ENCODE measurements at regions not wholly inside any gene's neighbourhood (a gene's known extent, or its start where the extent isn't known, plus 50 kb on each side); places are given as distances from the start of the nearest gene placed in this dataset.

GRCh38 chr9:36762958-36763357, 190.3 kb downstream of the MELK start:
- Histone ChIP-seq H3K4me3 (ENCODE audit: control insufficient read depth in 1 of 7, extremely low read depth in 1 of 7, insufficient read depth in 4 of 7, low read depth in 2 of 7, low read length in 6 of 7) (no peak overlapping the region), H3K27me3 (replicated peaks in 2 of 5; ENCODE audit: control insufficient read depth in 4 of 5, insufficient read depth in 5 of 5, low read length in 4 of 5) (peaks cover 0 to 26% (median 7%) of the 10 kb centered on the region in 5 experiments), H3K4me1 (ENCODE audit: control extremely low read depth in 1 of 4, control insufficient read depth in 4 of 4, insufficient read depth in 4 of 4, low read length in 3 of 4) (peaks cover 0 to 13% (median 8%) of the 10 kb centered on the region in 4 experiments), H3K36me3 (ENCODE audit: control insufficient read depth in 4 of 4, insufficient read depth in 4 of 4, low read length in 3 of 4) (no peaks in the 10 kb centered on the region), H3K27ac (ENCODE audit: insufficient read depth in 1 of 2, low read depth in 1 of 2, low read length in 2 of 2, poor library complexity in 1 of 2, severe bottlenecking in 2 of 2) (no peak overlapping the region), H3K9me3 (ENCODE audit: control extremely low read depth in 1 of 5, control insufficient read depth in 4 of 5, insufficient read depth in 2 of 5, low read depth in 1 of 5, low read length in 4 of 5) (no peaks in the 10 kb centered on the region)
- POLR2A ChIA-PET = no interaction called here
- CTCF ChIA-PET = interaction anchor here (0.9 to 1.2 kb wide), 2 partner anchors 10 to 45 kb away, joined by 3 read pairs; no protein-coding TSS in a partner anchor
- WGBS (ENCODE audit: insufficient coverage) = 83% methylated on average over 9 of the region's 10 CpGs
- DNase-seq = no peak

GRCh38 chr9:36763778-36764177, 191.1 kb downstream of the MELK start:
- Histone ChIP-seq H3K36me3 (ENCODE audit: control insufficient read depth in 4 of 4, insufficient read depth in 4 of 4, low read length in 3 of 4) (no peaks in the 10 kb centered on the region), H3K9me3 (ENCODE audit: control extremely low read depth in 1 of 5, control insufficient read depth in 4 of 5, insufficient read depth in 2 of 5, low read depth in 1 of 5, low read length in 4 of 5) (no peaks in the 10 kb centered on the region), H3K27me3 (replicated peaks in 2 of 5; ENCODE audit: control insufficient read depth in 4 of 5, insufficient read depth in 5 of 5, low read length in 4 of 5) (peaks cover 0 to 24% (median 5%) of the 10 kb centered on the region in 5 experiments), H3K4me1 (ENCODE audit: control extremely low read depth in 1 of 4, control insufficient read depth in 4 of 4, insufficient read depth in 4 of 4, low read length in 3 of 4) (peaks cover 0 to 13% (median 8%) of the 10 kb centered on the region in 4 experiments), H3K4me3 (ENCODE audit: control insufficient read depth in 1 of 7, extremely low read depth in 1 of 7, insufficient read depth in 4 of 7, low read depth in 2 of 7, low read length in 6 of 7) (no peak overlapping the region), H3K27ac (ENCODE audit: insufficient read depth in 1 of 2, low read depth in 1 of 2, low read length in 2 of 2, poor library complexity in 1 of 2, severe bottlenecking in 2 of 2) (no peak overlapping the region)
- ChIA-PET CTCF (interaction anchor here (1.2 kb wide), 1 partner anchor 45 kb away, joined by 3 read pairs; no protein-coding TSS in a partner anchor), POLR2A (no interaction called here)
- 98% methylated on average over 4 of the region's 4 CpGs for WGBS (ENCODE audit: insufficient coverage)
- no peak for DNase-seq

GRCh38 chr9:36764364-36765076, 191.8 kb downstream of the MELK start:
- H3K36me3 ChIP-seq (ENCODE audit: control insufficient read depth in 4 of 4, insufficient read depth in 4 of 4, low read length in 3 of 4) = no peaks in the 10 kb centered on the region
- H3K9me3 ChIP-seq (ENCODE audit: control extremely low read depth in 1 of 5, control insufficient read depth in 4 of 5, insufficient read depth in 2 of 5, low read depth in 1 of 5, low read length in 4 of 5) = no peaks in the 10 kb centered on the region
- peaks cover 0 to 13% (median 8%) of the 10 kb centered on the region in 4 experiments for H3K4me1 ChIP-seq (ENCODE audit: control extremely low read depth in 1 of 4, control insufficient read depth in 4 of 4, insufficient read depth in 4 of 4, low read length in 3 of 4)
- 95% methylated on average over 12 of the region's 14 CpGs for WGBS (ENCODE audit: insufficient coverage)
- ChIA-PET POLR2A (no interaction called here), CTCF (interaction anchor here (1.7 kb wide), 1 partner anchor 15 kb away, joined by 3 read pairs; no protein-coding TSS in a partner anchor)
- H3K27ac ChIP-seq (ENCODE audit: insufficient read depth in 1 of 2, low read depth in 1 of 2, low read length in 2 of 2, poor library complexity in 1 of 2, severe bottlenecking in 2 of 2) = no peak overlapping the region
- H3K4me3 ChIP-seq (ENCODE audit: control insufficient read depth in 1 of 7, extremely low read depth in 1 of 7, insufficient read depth in 4 of 7, low read depth in 2 of 7, low read length in 6 of 7) = no peak overlapping the region
- peak in 2 of 3 donors; percentile 14 to 36 for DNase-seq
- H3K27me3 ChIP-seq (replicated peaks in 2 of 5; ENCODE audit: control insufficient read depth in 4 of 5, insufficient read depth in 5 of 5, low read length in 4 of 5) = peaks cover 0 to 24% (median 5%) of the 10 kb centered on the region in 5 experiments

- CTCF ChIA-PET = interaction anchor here (1.7 kb wide), 1 partner anchor 16 kb away, joined by 3 read pairs; no protein-coding TSS in a partner anchor
- Histone ChIP-seq H3K36me3 (ENCODE audit: control insufficient read depth in 4 of 4, insufficient read depth in 4 of 4, low read length in 3 of 4) (no peaks in the 10 kb centered on the region), H3K27me3 (replicated peaks in 2 of 5; ENCODE audit: control insufficient read depth in 4 of 5, insufficient read depth in 5 of 5, low read length in 4 of 5) (peaks cover 0 to 22% (median 5%) of the 10 kb centered on the region in 5 experiments), H3K27ac (ENCODE audit: insufficient read depth in 1 of 2, low read depth in 1 of 2, low read length in 2 of 2, poor library complexity in 1 of 2, severe bottlenecking in 2 of 2) (no peak overlapping the region), H3K9me3 (ENCODE audit: control extremely low read depth in 1 of 5, control insufficient read depth in 4 of 5, insufficient read depth in 2 of 5, low read depth in 1 of 5, low read length in 4 of 5) (no peaks in the 10 kb centered on the region), H3K4me3 (ENCODE audit: control insufficient read depth in 1 of 7, extremely low read depth in 1 of 7, insufficient read depth in 4 of 7, low read depth in 2 of 7, low read length in 6 of 7) (peak overlapping the region in 2 of 7 experiments; percentile 63 to 78), H3K4me1 (ENCODE audit: control extremely low read depth in 1 of 4, control insufficient read depth in 4 of 4, insufficient read depth in 4 of 4, low read length in 3 of 4) (peaks cover 0 to 13% (median 8%) of the 10 kb centered on the region in 4 experiments)
- POLR2A ChIA-PET = no interaction called here
- 98% methylated on average over 6 of the region's 12 CpGs for WGBS (ENCODE audit: insufficient coverage)
- DNase-seq = no peak
Observed at GRCh38 chr9:36765077-36765390, 192.3 kb downstream of the MELK start.

- H3K27ac ChIP-seq (ENCODE audit: insufficient read depth in 1 of 2, low read depth in 1 of 2, low read length in 2 of 2, poor library complexity in 1 of 2, severe bottlenecking in 2 of 2) = no peak overlapping the region
- peak; percentile 92 to 97 (median 96) for DNase-seq
- no peaks in the 10 kb centered on the region for H3K36me3 ChIP-seq (ENCODE audit: control insufficient read depth in 4 of 4, insufficient read depth in 4 of 4, low read length in 3 of 4)
- H3K9me3 ChIP-seq (ENCODE audit: control extremely low read depth in 1 of 5, control insufficient read depth in 4 of 5, insufficient read depth in 2 of 5, low read depth in 1 of 5, low read length in 4 of 5) = no peaks in the 10 kb centered on the region
- H3K4me1 ChIP-seq (ENCODE audit: control extremely low read depth in 1 of 4, control insufficient read depth in 4 of 4, insufficient read depth in 4 of 4, low read length in 3 of 4) = peaks cover 0 to 13% (median 8%) of the 10 kb centered on the region in 4 experiments
- ChIA-PET POLR2A (no interaction called here), CTCF (interaction anchor here (1.0 to 1.7 kb wide), 3 partner anchors 9 to 16 kb away, joined by 3 read pairs; no protein-coding TSS in a partner anchor)
- peak overlapping the region in 6 of 7 experiments; percentile 49 to 78 (median 62) for H3K4me3 ChIP-seq (ENCODE audit: control insufficient read depth in 1 of 7, extremely low read depth in 1 of 7, insufficient read depth in 4 of 7, low read depth in 2 of 7, low read length in 6 of 7)
- H3K27me3 ChIP-seq (replicated peaks in 2 of 5; ENCODE audit: control insufficient read depth in 4 of 5, insufficient read depth in 5 of 5, low read length in 4 of 5) = peaks cover 0 to 19% (median 5%) of the 10 kb centered on the region in 5 experiments
- 7% methylated on average over 30 of the region's 37 CpGs for WGBS (ENCODE audit: insufficient coverage)
Observed at GRCh38 chr9:36765468-36766341, 193.0 kb downstream of the MELK start.

GRCh38 chr9:36768677-36769076, 196.0 kb downstream of the MELK start:
- Histone ChIP-seq H3K27ac (ENCODE audit: insufficient read depth in 1 of 2, low read depth in 1 of 2, low read length in 2 of 2, poor library complexity in 1 of 2, severe bottlenecking in 2 of 2) (no peak overlapping the region), H3K36me3 (ENCODE audit: control insufficient read depth in 4 of 4, insufficient read depth in 4 of 4, low read length in 3 of 4) (no peaks in the 10 kb centered on the region), H3K4me1 (ENCODE audit: control extremely low read depth in 1 of 4, control insufficient read depth in 4 of 4, insufficient read depth in 4 of 4, low read length in 3 of 4) (peaks cover 0 to 13% (median 8%) of the 10 kb centered on the region in 4 experiments), H3K9me3 (ENCODE audit: control extremely low read depth in 1 of 5, control insufficient read depth in 4 of 5, insufficient read depth in 2 of 5, low read depth in 1 of 5, low read length in 4 of 5) (no peaks in the 10 kb centered on the region), H3K4me3 (ENCODE audit: control insufficient read depth in 1 of 7, extremely low read depth in 1 of 7, insufficient read depth in 4 of 7, low read depth in 2 of 7, low read length in 6 of 7) (no peak overlapping the region), H3K27me3 (replicated peaks in 2 of 5; ENCODE audit: control insufficient read depth in 4 of 5, insufficient read depth in 5 of 5, low read length in 4 of 5) (peaks cover 0 to 10% (median 3%) of the 10 kb centered on the region in 5 experiments)
- 100% methylated on average over 2 of the region's 3 CpGs for WGBS (ENCODE audit: insufficient coverage)
- ChIA-PET POLR2A (no interaction called here), CTCF (no interaction called here)
- DNase-seq = no peak

Data from common myeloid progenitor, CD34-positive (primary cell).